SK-N-SH (cell line): ENCODE measurements at regions not wholly inside any gene's neighbourhood (a gene's known extent, or its start where the extent isn't known, plus 50 kb on each side); places are given as distances from the start of the nearest gene placed in this dataset.

Experiments used
- CTCF ChIA-PET: fragments of 300-600, 350-600 bp; formaldehyde crosslinking; extraction: SDS; loops from one replicate; lab custom pipeline; 2021; lab: Yijun Ruan, JAX
- POLR2A ChIA-PET: fragments of 350-600 bp; sonication (Branson Sonifier 250); formaldehyde crosslinking; extraction: SDS; loops from one replicate; lab custom pipeline; 2020; ENCODE audit warnings: antibody characterized with exemption, inconsistent platforms; lab: Yijun Ruan, JAX
- DNase-seq: peaks from one replicate; pipeline ENCODE4 v3.0.0; 2012
- H2AFZ ChIP-seq: fragments of 200-600 bp; sonication (generic); 2 replicates; pipeline ENCODE4 v1.8.1; 2016; ENCODE audit warnings: antibody characterized with exemption, mild to moderate bottlenecking, low read depth
- H3F3A ChIP-seq: fragments of 200-600 bp; sonication (generic); replicated peaks from 2 replicates; pipeline ENCODE3; 2016; ENCODE audit warnings: antibody characterized with exemption, mild to moderate bottlenecking; ENCODE audit not compliant: insufficient read depth
- H3K27ac ChIP-seq, 2 experiments: fragments of 200-500 bp in 1 of 2; fragments of 200-600 bp in 1 of 2; sonication (Bioruptor generic) in 1 of 2; sonication (generic), shearing (Covaris generic) in 1 of 2; 2 replicates each; pipeline versions ENCODE4 v1.5.1 to v1.6.1; 2014 to 2016; ENCODE audit warnings: low read depth in 2 of 2, inconsistent platforms in 1 of 2, low read length in 1 of 2, mild to moderate bottlenecking in 1 of 2, mixed read lengths in 1 of 2
- H3K27me3 ChIP-seq: fragments of 200-600 bp; sonication (generic), shearing (Covaris generic); 2 replicates; pipeline ENCODE4 v1.6.1; 2016; ENCODE audit warnings: mixed run types; ENCODE audit not compliant: insufficient read depth
- H3K36me3 ChIP-seq, 2 experiments: fragments of 200-500 bp in 1 of 2; fragments of 200-600 bp in 1 of 2; sonication (Bioruptor generic) in 1 of 2; sonication (generic) in 1 of 2; replicated peaks in 1 of 2; 2 replicates each; pipeline versions ENCODE3 to v1.5.1; 2014 to 2016; ENCODE audit warnings: low read length in 1 of 2, mild to moderate bottlenecking in 1 of 2; ENCODE audit not compliant: insufficient read depth in 2 of 2, control insufficient read depth in 1 of 2
- H3K4me1 ChIP-seq, 2 experiments: fragments of 200-500 bp in 1 of 2; fragments of 200-600 bp in 1 of 2; sonication (Bioruptor generic) in 1 of 2; sonication (generic), shearing (Covaris generic) in 1 of 2; 2 replicates each; pipeline versions ENCODE4 v1.5.1 to v1.6.1; 2014 to 2016; ENCODE audit warnings: low read depth in 1 of 2, low read length in 1 of 2, mixed run types in 1 of 2; ENCODE audit not compliant: insufficient read depth in 2 of 2, control insufficient read depth in 1 of 2
- H3K4me2 ChIP-seq: fragments of 200-600 bp; sonication (generic), shearing (Covaris generic); 2 replicates; pipeline ENCODE4 v1.6.1; 2017; ENCODE audit warnings: mixed run types
- H3K4me3 ChIP-seq, 2 experiments: fragments of 200-500 bp in 1 of 2; fragments of 200-600 bp in 1 of 2; sonication (Bioruptor generic) in 1 of 2; sonication (generic), shearing (Covaris generic) in 1 of 2; 2 replicates each; pipeline versions ENCODE4 v1.5.1 to v1.8.1; 2014 to 2016; ENCODE audit warnings: low read depth in 2 of 2, inconsistent platforms in 1 of 2, low read length in 1 of 2, mild to moderate bottlenecking in 1 of 2, mixed read lengths in 1 of 2, moderate library complexity in 1 of 2
- H3K79me2 ChIP-seq: fragments of 200-600 bp; sonication (generic); 2 replicates; pipeline ENCODE4 v1.8.1; 2017; ENCODE audit warnings: mild to moderate bottlenecking; ENCODE audit not compliant: insufficient read depth
- H3K9ac ChIP-seq: fragments of 200-600 bp; sonication (generic); 2 replicates; pipeline ENCODE4 v1.6.1; 2017; ENCODE audit warnings: mixed run types
- H3K9me2 ChIP-seq: fragments of 200-600 bp; sonication (generic); 2 replicates; pipeline ENCODE4 v1.6.1; 2017; ENCODE audit warnings: mixed run types
- H3K9me3 ChIP-seq: fragments of 200-600 bp; sonication (generic); 2 replicates; pipeline ENCODE4 v1.6.1; 2017; ENCODE audit warnings: mixed run types, mild to moderate bottlenecking, moderate library complexity
- H4K20me1 ChIP-seq: fragments of 200-600 bp; sonication (generic); 2 replicates; pipeline ENCODE4 v1.6.1; 2017; ENCODE audit warnings: mild to moderate bottlenecking, mixed run types; ENCODE audit not compliant: insufficient read depth
- EP300 ChIP-seq, 2 experiments: IDR thresholded peaks; 2 replicates each; pipeline versions ENCODE4 v1.4.0 to v1.6.1; 2012; ENCODE audit warnings: borderline replicate concordance in 1 of 2, low read depth in 1 of 2, low read length in 1 of 2
- FOSL2 ChIP-seq: IDR thresholded peaks from 2 replicates; pipeline ENCODE4 v1.4.0; 2012; ENCODE audit warnings: low read depth, mild to moderate bottlenecking, moderate library complexity, borderline replicate concordance
- FOXJ3 ChIP-seq: sonication (generic); formaldehyde crosslinking; IDR thresholded peaks from 2 replicates; pipeline ENCODE4 v1.5.1; 2020; ENCODE audit warnings: mild to moderate bottlenecking, missing genetic modification reagents
- FOXM1 ChIP-seq: IDR thresholded peaks from 2 replicates; pipeline ENCODE4 v1.4.0; 2012; ENCODE audit warnings: low read depth, mild to moderate bottlenecking
- GABPA ChIP-seq: IDR thresholded peaks from 2 replicates; pipeline ENCODE4 v1.4.0; 2012; ENCODE audit warnings: low read depth, mild to moderate bottlenecking
- MEF2A ChIP-seq: IDR thresholded peaks from 2 replicates; pipeline ENCODE4 v1.4.0; 2012; ENCODE audit warnings: low read depth, borderline replicate concordance
- NRF1 ChIP-seq: IDR thresholded peaks from 2 replicates; pipeline ENCODE4 v1.6.1; 2012; ENCODE audit warnings: low read depth, mild to moderate bottlenecking, low read length
- POLR2AphosphoS5 ChIP-seq: IDR thresholded peaks from 2 replicates; pipeline ENCODE4 v1.6.1; 2012; ENCODE audit warnings: low read depth, low read length
- RAD21 ChIP-seq: IDR thresholded peaks from 2 replicates; pipeline ENCODE4 v1.6.1; 2012; ENCODE audit warnings: mild to moderate bottlenecking, low read length
- RCOR1 ChIP-seq: fragments of 150-350 bp; IDR thresholded peaks from 2 replicates; pipeline ENCODE4 v1.6.1; 2017; ENCODE audit warnings: antibody characterized with exemption, low read length
- RFX5 ChIP-seq: IDR thresholded peaks from 2 replicates; pipeline ENCODE4 v1.6.1; 2012; ENCODE audit warnings: mild to moderate bottlenecking, improper control_type of control experiment, low read length
- RXRA ChIP-seq: IDR thresholded peaks from 2 replicates; pipeline ENCODE4 v1.4.0; 2012; ENCODE audit warnings: low read depth, mild to moderate bottlenecking, borderline replicate concordance
- TAF1 ChIP-seq: IDR thresholded peaks from 2 replicates; pipeline ENCODE4 v1.6.1; 2012; ENCODE audit warnings: low read depth, mild to moderate bottlenecking, low read length, moderate library complexity, borderline replicate concordance
- USF1 ChIP-seq: IDR thresholded peaks from 2 replicates; pipeline ENCODE4 v1.4.0; 2012; ENCODE audit warnings: low read depth, borderline replicate concordance
- YY1 ChIP-seq: IDR thresholded peaks from 2 replicates; pipeline ENCODE4 v1.4.0; 2012; ENCODE audit warnings: low read depth, mild to moderate bottlenecking
- ZBTB33 ChIP-seq: IDR thresholded peaks from 2 replicates; pipeline ENCODE4 v1.4.0; 2012; ENCODE audit warnings: low read depth, borderline replicate concordance
- WGBS: methylation state at CpG from one replicate; pipeline ENCODE4 v1.1.6; 2017; ENCODE audit warnings: low lambda C conversion rate; 5-methylcytosine and 5-hydroxymethylcytosine counted together
- TF ChIP-seq, protein P1 (sequence below): IDR thresholded peaks from 2 replicates; pipeline ENCODE4 v1.6.1; 2012; ENCODE audit warnings: mild to moderate bottlenecking, low read depth, low read length, moderate library complexity
- TF ChIP-seq, protein P2 (sequence below): fragments of 150-350 bp; IDR thresholded peaks from 2 replicates; pipeline ENCODE4 v1.6.1; 2017; ENCODE audit warnings: antibody characterized with exemption, low read length, low read depth, borderline replicate concordance

DNA sequence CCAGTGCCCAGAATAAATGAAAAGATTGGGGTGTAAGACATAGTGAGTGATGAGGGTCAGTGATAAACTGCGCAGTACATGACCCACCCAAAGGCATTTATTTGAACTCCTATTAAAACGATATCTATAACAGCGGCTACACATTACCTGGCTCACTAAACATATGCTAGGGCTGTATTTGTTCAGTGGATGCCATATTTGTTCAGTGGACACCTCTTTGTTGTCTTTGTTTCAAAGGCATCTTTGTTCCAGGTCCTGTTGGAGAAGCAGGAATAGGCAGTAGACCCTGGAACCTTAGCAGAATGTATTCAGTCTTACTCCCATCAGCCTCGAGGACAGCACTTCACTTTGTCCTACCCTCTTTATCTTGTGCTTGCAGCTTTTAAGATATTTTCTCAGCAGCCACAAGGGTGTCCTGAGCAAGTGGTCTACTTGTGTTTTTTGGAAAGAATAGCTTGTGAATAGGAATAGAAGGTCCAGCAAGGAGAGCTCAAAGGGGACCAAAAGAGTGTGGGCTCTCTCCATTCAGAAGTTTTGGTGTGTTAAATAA, 650.8 kb upstream of the FANCL start:
- ChIA-PET CTCF (no interaction called here), POLR2A (no interaction called here)
- Histone ChIP-seq H2AFZ (no peak overlapping the region), H3F3A (no peaks in the 10 kb centered on the region), H3K9me3 (no peaks in the 10 kb centered on the region), H3K9me2 (no peaks in the 10 kb centered on the region), H3K27me3 (no peaks in the 10 kb centered on the region; the same call in 1 of the 2 replicates), H3K4me2 (no peak overlapping the region), H4K20me1 (no peaks in the 10 kb centered on the region), H3K4me1 (no peaks in the 10 kb centered on the region; a peak in 1 of 4 replicates), H3K9ac (no peak overlapping the region), H3K27ac (no peak overlapping the region), H3K4me3 (no peak overlapping the region), H3K79me2 (no peaks in the 10 kb centered on the region), H3K36me3 (no peaks in the 10 kb centered on the region)
- WGBS, result 57% methylated on average over 4 of the region's 4 CpGs
- no peak for DNase-seq
- TF ChIP-seq NRF1, result no peak
- no peak for TF ChIP-seq EP300 (IDR thresholded peaks at IDR 0.05; ENCODE audit: borderline replicate concordance in 1 of 2, low read depth in 1 of 2, low read length in 1 of 2)
- no peak for TF ChIP-seq MEF2A
- no peak for TF ChIP-seq FOSL2
- no peak for TF ChIP-seq FOXJ3 (CRISPR knock-in tag)
- TF ChIP-seq POLR2AphosphoS5, result no peak
- TF ChIP-seq USF1, result no peak
- no peak for TF ChIP-seq YY1
- TF ChIP-seq TAF1, result no peak
- no peak for TF ChIP-seq RAD21

DNA sequence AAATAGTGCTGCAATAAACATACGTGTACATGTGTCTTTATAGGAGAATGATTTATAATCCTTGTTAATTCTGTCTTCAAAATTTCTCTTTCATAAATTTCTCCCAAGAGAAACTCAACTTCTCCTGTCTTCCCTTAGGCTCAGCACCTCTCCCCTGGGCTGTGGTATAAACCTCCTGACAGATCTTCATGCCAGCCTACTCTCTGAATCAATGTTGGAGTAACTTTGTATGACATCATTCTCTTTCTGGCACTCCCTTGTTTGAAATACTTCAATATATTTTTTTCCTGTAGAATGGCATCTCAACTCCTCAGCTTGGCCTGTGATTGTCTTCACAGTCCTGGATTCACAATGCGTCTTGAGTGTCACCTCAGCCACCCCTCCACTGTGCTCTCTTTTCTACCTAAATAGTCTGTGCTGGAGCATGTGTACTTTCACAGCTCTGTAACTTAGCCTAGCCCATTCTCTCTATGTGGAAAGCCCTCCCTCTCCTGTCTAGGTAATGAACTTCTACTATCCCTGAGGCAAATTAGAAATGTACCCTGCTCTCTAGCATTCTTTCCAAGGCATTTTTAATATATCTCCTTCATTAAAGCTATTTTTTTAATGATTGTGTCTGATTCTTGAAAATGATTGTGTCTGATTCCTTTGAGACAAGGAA, 649.9 kb upstream of the FANCL start:
- 47% methylated on average over 2 of the region's 2 CpGs for WGBS
- TF ChIP-seq NRF1 (no peak), RXRA (no peak), POLR2AphosphoS5 (no peak), RFX5 (no peak), ZBTB33 (no peak), FOXM1 (no peak), RCOR1 (no peak), GABPA (no peak)
- TF ChIP-seq, protein P1, sequence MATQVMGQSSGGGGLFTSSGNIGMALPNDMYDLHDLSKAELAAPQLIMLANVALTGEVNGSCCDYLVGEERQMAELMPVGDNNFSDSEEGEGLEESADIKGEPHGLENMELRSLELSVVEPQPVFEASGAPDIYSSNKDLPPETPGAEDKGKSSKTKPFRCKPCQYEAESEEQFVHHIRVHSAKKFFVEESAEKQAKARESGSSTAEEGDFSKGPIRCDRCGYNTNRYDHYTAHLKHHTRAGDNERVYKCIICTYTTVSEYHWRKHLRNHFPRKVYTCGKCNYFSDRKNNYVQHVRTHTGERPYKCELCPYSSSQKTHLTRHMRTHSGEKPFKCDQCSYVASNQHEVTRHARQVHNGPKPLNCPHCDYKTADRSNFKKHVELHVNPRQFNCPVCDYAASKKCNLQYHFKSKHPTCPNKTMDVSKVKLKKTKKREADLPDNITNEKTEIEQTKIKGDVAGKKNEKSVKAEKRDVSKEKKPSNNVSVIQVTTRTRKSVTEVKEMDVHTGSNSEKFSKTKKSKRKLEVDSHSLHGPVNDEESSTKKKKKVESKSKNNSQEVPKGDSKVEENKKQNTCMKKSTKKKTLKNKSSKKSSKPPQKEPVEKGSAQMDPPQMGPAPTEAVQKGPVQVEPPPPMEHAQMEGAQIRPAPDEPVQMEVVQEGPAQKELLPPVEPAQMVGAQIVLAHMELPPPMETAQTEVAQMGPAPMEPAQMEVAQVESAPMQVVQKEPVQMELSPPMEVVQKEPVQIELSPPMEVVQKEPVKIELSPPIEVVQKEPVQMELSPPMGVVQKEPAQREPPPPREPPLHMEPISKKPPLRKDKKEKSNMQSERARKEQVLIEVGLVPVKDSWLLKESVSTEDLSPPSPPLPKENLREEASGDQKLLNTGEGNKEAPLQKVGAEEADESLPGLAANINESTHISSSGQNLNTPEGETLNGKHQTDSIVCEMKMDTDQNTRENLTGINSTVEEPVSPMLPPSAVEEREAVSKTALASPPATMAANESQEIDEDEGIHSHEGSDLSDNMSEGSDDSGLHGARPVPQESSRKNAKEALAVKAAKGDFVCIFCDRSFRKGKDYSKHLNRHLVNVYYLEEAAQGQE, result no peak
- TF ChIP-seq, protein P2, sequence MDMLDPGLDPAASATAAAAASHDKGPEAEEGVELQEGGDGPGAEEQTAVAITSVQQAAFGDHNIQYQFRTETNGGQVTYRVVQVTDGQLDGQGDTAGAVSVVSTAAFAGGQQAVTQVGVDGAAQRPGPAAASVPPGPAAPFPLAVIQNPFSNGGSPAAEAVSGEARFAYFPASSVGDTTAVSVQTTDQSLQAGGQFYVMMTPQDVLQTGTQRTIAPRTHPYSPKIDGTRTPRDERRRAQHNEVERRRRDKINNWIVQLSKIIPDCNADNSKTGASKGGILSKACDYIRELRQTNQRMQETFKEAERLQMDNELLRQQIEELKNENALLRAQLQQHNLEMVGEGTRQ, result no peak
- DNase-seq, result no peak

More for the DNA sequence above, 649.9 kb upstream of the FANCL start:
- no peaks in the 10 kb centered on the region for H3K36me3 ChIP-seq
- H3K4me1 ChIP-seq, result no peaks in the 10 kb centered on the region; a peak in 1 of 4 replicates
- H3K4me3 ChIP-seq, result no peak overlapping the region
- ChIA-PET POLR2A (no interaction called here), CTCF (no interaction called here)
- H3K27ac ChIP-seq, result no peak overlapping the region
- H3K4me2 ChIP-seq, result no peak overlapping the region
- no peaks in the 10 kb centered on the region for H3K9me3 ChIP-seq
- H2AFZ ChIP-seq, result no peak overlapping the region
- H3K9ac ChIP-seq, result no peak overlapping the region
- no peaks in the 10 kb centered on the region; the same call in 1 of the 2 replicates for H3K27me3 ChIP-seq
- no peaks in the 10 kb centered on the region for H3K9me2 ChIP-seq
- H4K20me1 ChIP-seq, result no peaks in the 10 kb centered on the region
- H3K79me2 ChIP-seq, result no peaks in the 10 kb centered on the region
- H3F3A ChIP-seq, result no peaks in the 10 kb centered on the region
